SJCRH30 (cell line): ENCODE measurements at regions not wholly inside any gene's neighbourhood (a gene's known extent, or its start where the extent isn't known, plus 50 kb on each side); places are given as distances from the start of the nearest gene placed in this dataset.

Experiments
- DNase-seq, 2 experiments: peaks; one replicate each; pipeline ENCODE4 v3.0.0-alpha.2; 2015 to 2020
- H3K27ac ChIP-seq: fragments of 250-450 bp; sonication (Bioruptor Pico); 2 replicates; pipeline ENCODE4 v1.5.1; 2020; ENCODE audit warnings: mild to moderate bottlenecking, moderate library complexity
- H3K27me3 ChIP-seq: fragments of 250-450 bp; sonication (Bioruptor Pico); 2 replicates; pipeline ENCODE4 v1.5.1; 2020; ENCODE audit warnings: mild to moderate bottlenecking, moderate library complexity
- H3K36me3 ChIP-seq: fragments of 250-450 bp; sonication (Bioruptor Pico); 2 replicates; pipeline ENCODE4 v1.5.1; 2020; ENCODE audit warnings: mild to moderate bottlenecking, moderate library complexity
- H3K4me1 ChIP-seq: fragments of 250-450 bp; sonication (Bioruptor Pico); 2 replicates; pipeline ENCODE4 v1.5.1; 2020; ENCODE audit warnings: mild to moderate bottlenecking, moderate library complexity
- H3K4me3 ChIP-seq: fragments of 250-450 bp; sonication (Bioruptor Pico); 2 replicates; pipeline ENCODE4 v1.5.1; 2020; ENCODE audit warnings: mild to moderate bottlenecking, moderate library complexity
- H3K9me3 ChIP-seq: fragments of 250-450 bp; sonication (Bioruptor Pico); replicated peaks from 2 replicates; pipeline ENCODE4 v1.5.1; 2020; ENCODE audit warnings: mild to moderate bottlenecking, moderate library complexity

DNA sequence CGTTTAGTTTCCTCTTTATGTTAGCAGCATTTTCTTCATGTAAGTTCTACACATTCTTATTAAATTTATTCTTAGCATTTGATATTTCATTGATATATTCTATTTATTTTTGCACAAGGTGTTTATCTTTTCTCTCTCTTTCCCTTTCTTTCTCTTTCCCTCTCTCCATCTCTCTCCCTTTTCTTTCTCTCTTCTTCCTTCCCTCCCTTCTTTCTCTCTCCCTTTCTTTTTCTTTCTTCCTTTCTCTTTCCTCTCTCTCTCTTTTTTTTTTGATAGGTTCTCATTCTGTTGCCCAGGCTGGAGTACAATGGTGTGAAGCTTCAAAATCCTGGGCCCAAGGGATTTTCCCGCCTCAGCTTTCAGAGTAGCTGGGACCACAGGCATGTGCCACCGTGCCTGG lies 176.4 kb downstream of the AXIN2 start:
- H3K27me3 ChIP-seq, result no peaks in the 10 kb centered on the region
- DNase-seq, result no peak
- H3K4me3 ChIP-seq, result no peak overlapping the region
- H3K9me3 ChIP-seq, result no peaks in the 10 kb centered on the region
- no peaks in the 10 kb centered on the region for H3K4me1 ChIP-seq
- H3K27ac ChIP-seq, result no peak overlapping the region
- H3K36me3 ChIP-seq, result no peaks in the 10 kb centered on the region

- no peak for DNase-seq
- Histone ChIP-seq H3K9me3 (no peaks in the 10 kb centered on the region), H3K4me3 (no peak overlapping the region), H3K27me3 (no peaks in the 10 kb centered on the region), H3K4me1 (no peaks in the 10 kb centered on the region), H3K27ac (no peak overlapping the region), H3K36me3 (no peaks in the 10 kb centered on the region)
Measured at GRCh38 chr17:65381152-65381551, 180.3 kb downstream of the AXIN2 start.

GRCh38 chr17:65374966-65375365 lies 186.5 kb downstream of the AXIN2 start:
- Histone ChIP-seq H3K27ac (no peak overlapping the region), H3K9me3 (no peaks in the 10 kb centered on the region), H3K4me1 (no peaks in the 10 kb centered on the region), H3K36me3 (no peaks in the 10 kb centered on the region), H3K4me3 (no peak overlapping the region), H3K27me3 (no peaks in the 10 kb centered on the region)
- DNase-seq, result no peak

GRCh38 chr17:65371702-65372101 lies 189.7 kb downstream of the AXIN2 start:
- H3K27me3 ChIP-seq, result no peaks in the 10 kb centered on the region
- H3K9me3 ChIP-seq, result no peaks in the 10 kb centered on the region
- no peak for DNase-seq
- no peaks in the 10 kb centered on the region for H3K36me3 ChIP-seq
- H3K27ac ChIP-seq, result no peak overlapping the region
- H3K4me1 ChIP-seq, result no peaks in the 10 kb centered on the region
- H3K4me3 ChIP-seq, result no peak overlapping the region

DNA sequence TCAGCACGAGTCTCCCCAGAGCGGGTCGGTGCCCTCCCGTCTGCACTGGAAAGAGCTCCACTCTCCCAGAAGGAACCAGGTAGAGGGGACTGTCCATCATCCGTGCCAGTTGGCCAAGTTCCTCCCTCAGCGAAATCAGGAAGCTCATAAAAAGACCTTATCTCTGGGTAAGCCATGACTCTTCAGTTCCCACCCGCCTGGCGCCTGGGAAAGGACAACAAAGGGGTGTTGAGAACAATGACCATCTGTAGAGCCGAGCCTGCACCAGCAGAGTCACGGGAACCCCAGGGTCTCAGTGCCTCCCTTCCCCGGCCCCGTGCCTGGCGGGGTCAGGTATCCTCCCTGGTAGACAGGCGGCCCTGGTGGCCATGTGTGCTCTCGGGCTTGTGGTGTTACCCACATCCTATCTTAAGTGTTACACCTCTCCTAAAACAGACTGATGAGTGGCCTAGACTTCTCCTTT lies 190.7 kb downstream of the AXIN2 start:
- Histone ChIP-seq H3K27ac (no peak overlapping the region), H3K4me1 (no peaks in the 10 kb centered on the region), H3K27me3 (no peaks in the 10 kb centered on the region), H3K4me3 (no peak overlapping the region), H3K36me3 (no peaks in the 10 kb centered on the region), H3K9me3 (no peaks in the 10 kb centered on the region)
- DNase-seq, result no peak

DNA sequence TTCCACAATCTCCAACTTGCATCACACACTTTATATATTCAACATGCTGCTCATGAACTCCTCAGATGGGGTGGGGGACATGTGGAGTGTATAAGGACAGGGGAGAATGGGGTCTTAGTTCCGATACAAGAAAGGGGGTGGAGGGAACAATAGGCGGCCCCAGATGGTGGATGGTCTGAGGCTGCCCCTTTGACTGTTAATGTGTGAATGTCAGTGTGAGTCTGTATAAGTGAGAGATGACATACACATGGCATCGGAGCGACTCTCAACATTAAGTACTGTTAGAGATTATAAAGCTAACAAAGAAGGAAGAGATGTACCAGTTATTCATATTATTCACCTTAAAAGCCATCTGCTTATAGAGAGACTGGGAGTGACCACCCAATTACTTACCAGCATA lies 193.1 kb downstream of the AXIN2 start:
- no peak for DNase-seq
- Histone ChIP-seq H3K4me1 (no peaks in the 10 kb centered on the region), H3K9me3 (no peaks in the 10 kb centered on the region), H3K36me3 (no peaks in the 10 kb centered on the region), H3K4me3 (no peak overlapping the region), H3K27me3 (no peaks in the 10 kb centered on the region), H3K27ac (no peak overlapping the region)

DNA sequence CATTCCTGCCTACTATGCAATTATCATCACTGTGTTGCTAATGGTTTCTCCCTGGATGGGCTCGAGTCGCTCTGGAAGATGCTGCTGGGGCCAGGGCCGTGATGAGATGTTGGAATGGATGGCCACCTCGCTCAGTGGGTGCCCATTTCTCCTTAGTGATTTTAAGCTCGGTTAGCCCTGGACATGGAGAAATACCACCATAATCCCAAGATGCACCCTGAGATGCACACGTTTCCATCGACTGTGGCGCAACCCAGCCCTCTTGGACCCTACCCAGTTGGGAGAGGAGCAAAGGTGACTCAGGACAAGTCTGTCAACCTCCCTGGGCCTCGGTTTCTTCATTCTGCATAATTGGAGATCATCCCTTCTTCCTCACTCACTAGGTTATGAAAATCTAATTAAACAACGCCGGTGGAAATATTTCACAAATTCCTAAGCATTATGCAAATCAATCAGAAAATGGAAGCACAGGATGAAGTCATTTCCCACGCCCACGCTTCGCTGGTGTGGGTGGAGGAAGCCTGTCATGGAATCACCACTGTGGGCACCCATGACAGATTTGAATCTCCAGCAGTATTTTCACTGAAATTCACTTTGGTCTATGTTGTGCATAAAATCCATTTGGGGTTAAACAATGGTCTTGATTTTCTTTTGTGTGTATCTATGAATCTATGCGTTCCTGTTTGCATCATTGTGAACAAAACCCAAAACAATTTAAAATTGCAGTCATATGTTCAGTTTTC lies 195.2 kb downstream of the AXIN2 start:
- DNase-seq, result no peak
- Histone ChIP-seq H3K4me3 (no peak overlapping the region), H3K27ac (no peak overlapping the region), H3K4me1 (no peaks in the 10 kb centered on the region), H3K36me3 (no peaks in the 10 kb centered on the region), H3K9me3 (no peaks in the 10 kb centered on the region), H3K27me3 (no peaks in the 10 kb centered on the region)

GRCh38 chr17:65365169-65365568 lies 196.3 kb downstream of the AXIN2 start:
- no peaks in the 10 kb centered on the region for H3K9me3 ChIP-seq
- H3K27ac ChIP-seq, result no peak overlapping the region
- no peaks in the 10 kb centered on the region for H3K36me3 ChIP-seq
- H3K4me1 ChIP-seq, result no peaks in the 10 kb centered on the region
- no peaks in the 10 kb centered on the region for H3K27me3 ChIP-seq
- no peak overlapping the region for H3K4me3 ChIP-seq
- no peak for DNase-seq

GRCh38 chr17:65364438-65364837 lies 197.0 kb downstream of the AXIN2 start:
- Histone ChIP-seq H3K4me1 (peaks cover 3% of the 10 kb centered on the region; the same call in 1 of the 2 replicates), H3K9me3 (no peaks in the 10 kb centered on the region), H3K36me3 (no peaks in the 10 kb centered on the region), H3K27me3 (no peaks in the 10 kb centered on the region), H3K4me3 (no peak overlapping the region), H3K27ac (no peak overlapping the region)
- no peak for DNase-seq

DNA sequence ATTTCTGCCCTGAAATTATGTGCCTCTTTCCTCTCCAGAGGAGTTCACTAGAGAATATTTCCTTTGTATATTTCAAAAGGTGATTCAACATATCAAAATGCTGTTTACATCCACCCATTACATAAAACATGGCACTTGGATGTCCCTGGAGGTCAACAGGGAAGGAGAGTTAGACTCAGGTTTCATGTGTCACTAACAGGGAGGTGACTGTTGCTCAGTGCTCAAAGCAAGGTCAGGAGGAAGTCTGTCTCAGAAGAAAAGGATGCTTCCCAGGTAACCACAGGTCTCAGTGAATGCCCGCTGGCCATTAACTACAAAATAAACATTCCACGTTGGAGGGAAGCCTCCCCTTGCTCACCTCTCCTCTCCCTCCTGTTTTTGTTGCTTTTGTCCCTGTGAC lies 198.6 kb downstream of the AXIN2 start:
- Histone ChIP-seq H3K27me3 (no peaks in the 10 kb centered on the region), H3K27ac (no peak overlapping the region), H3K4me1 (peaks cover 16% of the 10 kb centered on the region), H3K9me3 (no peaks in the 10 kb centered on the region), H3K4me3 (no peak overlapping the region), H3K36me3 (no peaks in the 10 kb centered on the region)
- no peak for DNase-seq

- Histone ChIP-seq H3K36me3 (no peaks in the 10 kb centered on the region), H3K4me3 (no peak overlapping the region), H3K9me3 (no peaks in the 10 kb centered on the region), H3K27me3 (no peaks in the 10 kb centered on the region), H3K4me1 (peaks cover 16% of the 10 kb centered on the region), H3K27ac (no peak overlapping the region)
- DNase-seq, result no peak
Measured at GRCh38 chr17:65360961-65361552, 200.4 kb downstream of the AXIN2 start.

DNA sequence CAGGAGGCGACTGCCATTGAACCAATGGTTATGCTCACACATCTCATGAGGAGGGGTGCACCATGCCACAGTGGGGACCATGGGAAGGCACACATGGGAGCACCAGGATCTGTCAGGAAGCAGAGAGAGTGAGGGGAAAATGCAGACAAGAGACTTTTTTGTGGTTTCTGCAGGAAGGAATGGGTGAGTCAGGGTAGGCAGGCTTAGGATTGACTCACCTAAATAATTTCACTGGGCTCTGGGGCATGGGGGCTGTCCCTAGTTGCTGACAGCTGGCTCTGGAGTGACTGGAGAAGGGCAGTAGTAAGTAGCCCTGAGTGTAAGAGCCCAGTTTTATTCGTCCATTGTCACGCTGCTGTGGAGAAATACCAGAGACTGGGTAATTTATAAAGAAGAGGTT lies 202.4 kb downstream of the AXIN2 start:
- peak; percentile 71 to 75 for DNase-seq

GRCh38 chr17:65356536-65356935 lies 204.9 kb downstream of the AXIN2 start:
- no peak overlapping the region for H3K27ac ChIP-seq
- H3K4me3 ChIP-seq, result no peak overlapping the region
- no peak for DNase-seq

More for the DNA sequence above, 202.4 kb downstream of the AXIN2 start:
- no peaks in the 10 kb centered on the region for H3K36me3 ChIP-seq
- no peaks in the 10 kb centered on the region for H3K9me3 ChIP-seq
- no peaks in the 10 kb centered on the region for H3K27me3 ChIP-seq
- no peak overlapping the region for H3K4me3 ChIP-seq
- H3K4me1 ChIP-seq, result peaks cover 16% of the 10 kb centered on the region
- peak overlapping the region; percentile 34 for H3K27ac ChIP-seq

GRCh38 chr17:65355246-65355645 lies 206.2 kb downstream of the AXIN2 start:
- no peak for DNase-seq
- Histone ChIP-seq H3K27me3 (no peaks in the 10 kb centered on the region), H3K4me1 (peaks cover 16% of the 10 kb centered on the region), H3K4me3 (no peak overlapping the region), H3K27ac (no peak overlapping the region), H3K9me3 (no peaks in the 10 kb centered on the region), H3K36me3 (no peaks in the 10 kb centered on the region)

More at GRCh38 chr17:65356536-65356935, 204.9 kb downstream of the AXIN2 start:
- Histone ChIP-seq H3K4me1 (peaks cover 16% of the 10 kb centered on the region), H3K9me3 (no peaks in the 10 kb centered on the region), H3K36me3 (no peaks in the 10 kb centered on the region), H3K27me3 (no peaks in the 10 kb centered on the region)

DNA sequence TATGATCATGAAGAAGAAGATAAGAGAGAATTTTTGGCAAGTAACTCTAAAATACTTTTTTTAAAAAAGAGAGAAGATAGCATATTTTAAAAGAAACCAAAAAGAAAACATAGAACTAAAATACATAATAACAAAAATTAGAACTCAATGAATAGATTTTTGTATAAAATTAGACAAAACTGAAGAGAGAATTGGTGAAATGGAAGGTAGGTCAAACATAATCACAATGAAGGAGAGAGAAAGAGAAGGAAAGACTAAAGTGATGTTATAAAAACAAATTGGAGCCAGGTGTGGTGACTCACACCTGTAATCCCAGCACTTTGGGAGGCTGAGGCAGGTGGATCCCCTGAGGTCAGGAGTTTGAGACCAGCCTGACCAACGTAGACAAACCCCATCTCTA lies 211.5 kb downstream of the AXIN2 start:
- H3K4me1 ChIP-seq, result no peaks in the 10 kb centered on the region
- H3K4me3 ChIP-seq, result no peak overlapping the region
- no peaks in the 10 kb centered on the region for H3K27me3 ChIP-seq
- no peaks in the 10 kb centered on the region for H3K9me3 ChIP-seq
- no peak for DNase-seq
- H3K27ac ChIP-seq, result no peak overlapping the region
- no peaks in the 10 kb centered on the region for H3K36me3 ChIP-seq

- H3K36me3 ChIP-seq, result no peaks in the 10 kb centered on the region
- no peaks in the 10 kb centered on the region for H3K27me3 ChIP-seq
- H3K9me3 ChIP-seq, result no peaks in the 10 kb centered on the region
- no peaks in the 10 kb centered on the region for H3K4me1 ChIP-seq
- H3K27ac ChIP-seq, result no peak overlapping the region
- no peak overlapping the region for H3K4me3 ChIP-seq
- DNase-seq, result no peak
Measured at GRCh38 chr17:65346166-65346565, 209.0 kb downstream of the RGS9 start.
